Testis (tissue), 2 donors: ENCODE measurements at regions not wholly inside any gene's neighbourhood (a gene's known extent, or its start where the extent isn't known, plus 50 kb on each side); places are given as distances from the start of the nearest gene placed in this dataset.

ENCODE experiments used
- CTCF ChIP-seq, 3 experiments: fragments of 450-650 bp in 2 of 3; fragments of 200-600 bp in 1 of 3; sonication (generic) in 1 of 3; IDR thresholded peaks; one replicate each; pipeline ENCODE4 v1.5.1; 2016 to 2019; ENCODE audit warnings: antibody characterized with exemption in 3 of 3, mild to moderate bottlenecking in 2 of 3, moderate library complexity in 1 of 3
- POLR2A ChIP-seq: fragments of 450-650 bp; IDR thresholded peaks from one replicate; pipeline ENCODE4 v1.6.1; 2017; ENCODE audit warnings: antibody characterized with exemption, mild to moderate bottlenecking, moderate library complexity

- TF ChIP-seq CTCF (IDR thresholded peaks at IDR 0.05) = no peak
- no peak for TF ChIP-seq POLR2A
Observed at GRCh38 chr13:61734683-61735082, 319.0 kb upstream of the PCDH20 start.
